Muscle of arm (tissue), 1 donor: ENCODE measurements at regions not wholly inside any gene's neighbourhood (a gene's known extent, or its start where the extent isn't known, plus 50 kb on each side); places are given as distances from the start of the nearest gene placed in this dataset.
A peak's percentile ranks its signal among the peaks of the same experiment; 100 is the strongest.
"Not testable (repeated sequence)": the region's sequence is repeated elsewhere in the genome, so short reads cannot be mapped to it uniquely, and the experiment has no call there.

Experiments used
- DNase-seq: peaks from one replicate; pipeline ENCODE4 v3.0.0-alpha.2; 2013

- DNase-seq: not testable (repeated sequence)
Observed at GRCh38 chr9:103237571-103238109, 242.5 kb downstream of the CYLC2 start.

GRCh38 chr9:103242025-103242424 lies 246.9 kb downstream of the CYLC2 start:
- DNase-seq: no peak

DNA sequence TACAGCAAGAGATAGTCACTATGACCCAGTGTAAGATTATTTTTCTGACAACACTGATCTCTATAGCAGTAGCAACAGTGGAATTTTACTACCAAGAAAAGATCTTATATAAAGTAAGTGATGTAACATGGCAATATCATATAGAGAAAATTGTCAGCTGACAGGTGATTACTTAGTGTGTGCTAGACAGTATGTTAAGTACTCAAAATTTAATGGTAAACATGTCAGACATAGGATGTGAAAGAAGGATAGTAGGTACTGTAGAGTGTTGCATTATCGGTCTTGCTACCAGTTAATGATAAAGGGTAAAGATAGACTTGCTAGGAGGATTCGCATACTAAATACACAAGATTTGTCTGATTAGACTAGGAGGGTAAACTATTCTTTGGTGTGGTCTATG lies 247.4 kb downstream of the CYLC2 start:
- no peak for DNase-seq

DNA sequence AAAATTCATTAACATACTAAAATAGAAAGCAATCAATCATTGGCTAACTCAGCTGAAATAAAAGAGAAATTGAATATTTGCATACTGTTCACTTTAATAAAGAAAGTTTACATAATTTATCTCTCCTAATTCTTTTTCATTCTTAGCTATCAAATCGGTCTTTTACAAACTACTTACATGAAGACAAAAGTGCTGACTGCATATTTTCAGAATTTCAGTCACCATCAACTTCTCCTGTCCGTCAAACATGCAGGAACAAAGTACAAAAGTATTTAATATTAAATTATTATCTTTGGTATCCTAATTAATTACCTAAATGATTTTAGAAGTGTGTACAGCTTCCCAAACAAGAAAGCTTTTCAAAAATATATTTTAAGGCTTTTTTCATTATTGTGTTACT lies 248.4 kb downstream of the CYLC2 start:
- DNase-seq: no peak

GRCh38 chr9:103245369-103245768 lies 250.2 kb downstream of the CYLC2 start:
- no peak for DNase-seq

DNA sequence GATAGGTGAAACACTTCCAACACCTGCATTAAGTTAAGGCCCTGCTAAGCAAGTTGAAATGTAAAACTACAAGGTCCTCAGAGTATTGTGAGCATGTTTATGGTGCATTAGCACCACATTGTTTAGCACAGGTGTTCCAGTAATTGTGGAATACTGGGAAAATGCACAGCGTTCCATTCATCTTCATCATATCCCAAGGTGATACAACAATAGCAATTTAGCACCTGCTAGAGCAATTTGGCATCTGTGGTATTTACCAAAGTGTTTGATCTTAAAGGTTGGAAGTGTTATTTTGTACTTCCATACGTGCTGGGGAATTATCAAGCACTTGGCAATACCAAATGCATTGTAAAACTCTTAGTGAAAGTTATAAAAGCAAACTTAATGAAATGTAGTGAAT lies 266.8 kb downstream of the CYLC2 start:
- DNase-seq: no peak

DNA sequence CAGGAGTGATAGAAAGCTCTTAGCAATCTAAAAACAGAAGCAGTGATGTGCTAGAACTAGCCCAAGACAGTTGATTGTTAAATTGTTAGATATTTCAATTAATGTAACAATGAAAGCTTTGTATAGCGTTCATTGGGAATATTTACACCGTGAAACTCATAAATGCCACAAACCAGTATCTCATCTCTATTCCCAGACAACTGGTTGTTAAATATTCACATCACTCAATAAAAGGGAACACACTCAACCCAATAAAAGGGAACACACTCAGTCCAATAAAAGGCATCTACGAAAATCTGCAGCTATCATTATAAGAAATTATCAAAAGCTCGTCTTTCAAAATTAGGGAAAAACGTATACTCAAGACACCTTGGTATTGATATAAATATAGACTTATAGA lies 270.9 kb downstream of the CYLC2 start:
- DNase-seq: no peak

GRCh38 chr9:103277240-103277639 lies 282.1 kb downstream of the CYLC2 start:
- no peak for DNase-seq

DNA sequence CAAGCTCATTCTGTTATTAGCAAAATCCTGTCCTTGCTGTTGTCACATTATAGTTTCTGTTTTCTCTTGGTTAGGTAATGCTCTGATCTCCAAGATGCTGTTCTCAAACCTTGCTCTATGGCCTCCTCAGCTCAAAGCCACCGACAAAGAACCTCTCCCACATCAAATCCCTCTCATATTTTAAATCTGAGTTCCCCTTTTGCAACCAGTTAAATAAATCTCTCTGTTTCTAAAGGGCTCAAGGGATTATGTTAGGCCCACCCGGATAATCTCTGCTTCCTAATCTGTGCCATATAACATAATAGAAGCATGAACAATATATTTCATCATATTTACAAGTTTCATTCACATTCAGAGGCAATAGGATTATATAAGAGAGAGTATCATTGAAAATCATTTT lies 286.0 kb downstream of the CYLC2 start:
- no peak for DNase-seq

- no peak for DNase-seq
Observed at GRCh38 chr9:103287361-103287760, 292.2 kb downstream of the CYLC2 start.

- DNase-seq: no peak
Observed at GRCh38 chr9:103296189-103296588, 301.1 kb downstream of the CYLC2 start.

- no peak for DNase-seq
Observed at GRCh38 chr9:103301051-103301450, 305.9 kb downstream of the CYLC2 start.

DNA sequence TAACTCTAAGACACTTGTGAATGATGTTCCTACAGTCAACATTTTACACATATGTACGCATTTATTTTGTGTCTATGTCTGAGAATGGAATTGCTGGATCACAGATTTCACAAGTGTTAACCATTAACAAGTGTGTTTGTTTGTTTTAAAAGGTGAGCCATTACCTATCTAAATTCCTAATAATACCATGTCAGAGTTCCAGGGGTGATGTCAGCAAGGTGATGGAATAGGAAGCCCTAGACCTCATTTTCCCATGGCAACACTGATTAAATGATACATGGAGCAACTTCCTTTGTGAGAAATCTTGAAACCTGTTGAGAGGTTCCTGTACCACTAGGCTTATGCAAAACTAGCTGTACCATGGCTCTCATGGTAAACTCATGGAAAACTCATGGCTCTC lies 309.7 kb downstream of the CYLC2 start:
- no peak for DNase-seq

GRCh38 chr9:103319979-103320378 lies 324.8 kb downstream of the CYLC2 start:
- DNase-seq: no peak

- no peak for DNase-seq
Observed at GRCh38 chr9:103323699-103324098, 328.6 kb downstream of the CYLC2 start.

GRCh38 chr9:103335461-103335860 lies 340.3 kb downstream of the CYLC2 start:
- no peak for DNase-seq

DNA sequence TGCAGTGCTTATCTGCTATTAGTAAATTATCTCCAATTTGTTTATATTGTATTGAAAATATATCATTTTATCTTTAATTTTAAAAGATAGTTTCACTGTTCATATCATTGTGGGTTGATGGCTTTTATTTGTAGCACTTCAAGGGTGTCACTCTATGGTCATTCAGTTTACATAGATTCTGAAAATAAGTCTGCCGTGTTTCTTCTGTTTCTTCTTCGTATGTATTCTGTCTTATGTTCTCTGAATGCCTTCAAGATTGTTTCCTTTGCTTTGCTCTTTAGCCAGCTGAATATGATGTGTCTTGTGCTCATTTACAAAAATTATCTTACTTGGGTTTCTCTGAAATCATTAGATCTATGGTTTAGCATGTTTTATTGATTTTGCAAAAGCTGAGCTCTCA lies 359.9 kb downstream of the CYLC2 start:
- DNase-seq: no peak

GRCh38 chr9:103357980-103358379 lies 362.8 kb downstream of the CYLC2 start:
- not testable (repeated sequence) for DNase-seq

DNA sequence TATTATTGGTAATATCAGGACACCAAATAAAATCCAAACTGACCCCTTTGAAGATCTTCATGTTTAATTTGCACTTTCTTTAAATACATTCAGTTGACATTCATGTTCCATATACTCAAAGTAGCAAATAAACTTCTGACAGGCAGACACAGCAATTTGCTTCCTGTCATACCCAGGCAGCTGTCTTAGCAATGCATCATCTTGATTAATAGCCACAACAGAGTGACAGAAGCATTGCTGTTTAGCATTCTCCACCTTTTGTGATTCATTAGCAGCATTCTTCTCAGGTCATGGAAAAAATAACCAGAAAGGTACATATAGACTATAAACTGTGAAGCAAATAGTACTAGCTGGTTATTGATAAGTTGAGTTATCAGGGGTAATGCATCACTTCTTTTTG lies 366.8 kb downstream of the CYLC2 start:
- no peak for DNase-seq

GRCh38 chr9:103362986-103363385 lies 367.9 kb downstream of the CYLC2 start:
- peak; percentile 79 for DNase-seq

GRCh38 chr9:103364753-103365152 lies 369.6 kb downstream of the CYLC2 start:
- DNase-seq: no peak

GRCh38 chr9:103371152-103371551 lies 376.0 kb downstream of the CYLC2 start:
- no peak for DNase-seq

DNA sequence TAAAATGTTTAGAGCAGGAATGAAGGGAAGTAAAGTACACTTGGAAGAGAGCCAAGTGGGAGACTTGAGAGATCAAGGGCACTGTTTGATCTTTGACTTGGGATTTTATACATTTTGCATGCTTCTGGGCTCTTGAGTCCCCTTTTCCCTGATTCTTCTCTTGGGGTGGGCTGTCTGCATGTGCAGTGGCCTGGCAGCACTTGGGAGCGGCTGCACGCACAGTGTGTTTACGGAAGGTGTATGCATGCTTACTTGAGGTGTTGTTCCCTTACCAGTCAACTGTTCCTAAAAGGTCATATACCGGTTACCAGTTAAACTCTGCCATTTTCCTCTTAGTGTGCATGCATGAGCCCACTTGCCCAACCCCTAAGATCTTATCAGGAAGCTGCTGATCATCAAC lies 377.7 kb downstream of the CYLC2 start:
- DNase-seq: no peak

- DNase-seq: no peak
Observed at GRCh38 chr9:103377667-103378066, 382.5 kb downstream of the CYLC2 start.
